ENCODE measurements at regions not wholly inside any gene's neighbourhood (a gene's known extent, or its start where the extent isn't known, plus 50 kb on each side); places are given as distances from the start of the nearest gene placed in this dataset.

GRCh38 chr7:84336303-84336702 is 141.7 kb upstream of the SEMA3A start:
- no peaks in the 10 kb centered on the region for H3K9me3 ChIP-seq
- H3K79me2 ChIP-seq (ENCODE audit: insufficient read depth) = no peaks in the 10 kb centered on the region
- H3K4me1 ChIP-seq (ENCODE audit: control insufficient read depth in 1 of 2, insufficient read depth in 2 of 2, low read depth in 1 of 2, low read length in 1 of 2) = peaks cover 0 to 4% of the 10 kb centered on the region in 2 experiments; a peak in 2 of 4 replicates
- POLR2A ChIA-PET = no interaction called here
- H3K9ac ChIP-seq = no peak overlapping the region
- H3K36me3 ChIP-seq (replicated peaks in 1 of 2; ENCODE audit: control insufficient read depth in 1 of 2, insufficient read depth in 2 of 2, low read length in 1 of 2) = no peaks in the 10 kb centered on the region
- DNase-seq = no peak
- no peaks in the 10 kb centered on the region for H3F3A ChIP-seq (replicated peaks; ENCODE audit: insufficient read depth)
- H3K27me3 ChIP-seq (ENCODE audit: insufficient read depth) = no peaks in the 10 kb centered on the region
- H3K4me2 ChIP-seq = no peak overlapping the region
- no peak overlapping the region for H3K27ac ChIP-seq (ENCODE audit: low read depth in 2 of 2, low read length in 1 of 2)
- no peak overlapping the region for H2AFZ ChIP-seq (ENCODE audit: low read depth)
- no peak overlapping the region for H3K4me3 ChIP-seq (ENCODE audit: low read depth in 2 of 2, low read length in 1 of 2)
- TF ChIP-seq GATA2 (CRISPR knock-in tag; IDR thresholded peaks at IDR 0.05) = no peak
- TF ChIP-seq RCOR1 (IDR thresholded peaks at IDR 0.05; ENCODE audit: low read length) = no peak
- TF ChIP-seq TEAD4 (IDR thresholded peaks at IDR 0.05; ENCODE audit: borderline replicate concordance, insufficient read depth) = no peak
- no peak for TF ChIP-seq GABPA (IDR thresholded peaks at IDR 0.05; ENCODE audit: low read depth)
- no peak for TF ChIP-seq FOXM1 (IDR thresholded peaks at IDR 0.05; ENCODE audit: low read depth)
- no peak for TF ChIP-seq SMC3 (IDR thresholded peaks at IDR 0.05; ENCODE audit: low read depth, low read length)
- TF ChIP-seq EZH2phosphoT487 (IDR thresholded peaks at IDR 0.05; ENCODE audit: borderline replicate concordance, low read depth) = no peak
- TF ChIP-seq, protein P1, sequence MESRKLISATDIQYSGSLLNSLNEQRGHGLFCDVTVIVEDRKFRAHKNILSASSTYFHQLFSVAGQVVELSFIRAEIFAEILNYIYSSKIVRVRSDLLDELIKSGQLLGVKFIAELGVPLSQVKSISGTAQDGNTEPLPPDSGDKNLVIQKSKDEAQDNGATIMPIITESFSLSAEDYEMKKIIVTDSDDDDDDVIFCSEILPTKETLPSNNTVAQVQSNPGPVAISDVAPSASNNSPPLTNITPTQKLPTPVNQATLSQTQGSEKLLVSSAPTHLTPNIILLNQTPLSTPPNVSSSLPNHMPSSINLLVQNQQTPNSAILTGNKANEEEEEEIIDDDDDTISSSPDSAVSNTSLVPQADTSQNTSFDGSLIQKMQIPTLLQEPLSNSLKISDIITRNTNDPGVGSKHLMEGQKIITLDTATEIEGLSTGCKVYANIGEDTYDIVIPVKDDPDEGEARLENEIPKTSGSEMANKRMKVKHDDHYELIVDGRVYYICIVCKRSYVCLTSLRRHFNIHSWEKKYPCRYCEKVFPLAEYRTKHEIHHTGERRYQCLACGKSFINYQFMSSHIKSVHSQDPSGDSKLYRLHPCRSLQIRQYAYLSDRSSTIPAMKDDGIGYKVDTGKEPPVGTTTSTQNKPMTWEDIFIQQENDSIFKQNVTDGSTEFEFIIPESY (IDR thresholded peaks at IDR 0.05; ENCODE audit: borderline replicate concordance, low read depth) = no peak
- TF ChIP-seq TCF12 (IDR thresholded peaks at IDR 0.05) = no peak
- no peak for TF ChIP-seq RFX5 (IDR thresholded peaks at IDR 0.05; ENCODE audit: low read length)
- no peak for TF ChIP-seq SIN3A (IDR thresholded peaks at IDR 0.05; ENCODE audit: borderline replicate concordance, low read depth, low read length)
- TF ChIP-seq JUND (IDR thresholded peaks at IDR 0.05) = no peak
- TF ChIP-seq, protein P2, sequence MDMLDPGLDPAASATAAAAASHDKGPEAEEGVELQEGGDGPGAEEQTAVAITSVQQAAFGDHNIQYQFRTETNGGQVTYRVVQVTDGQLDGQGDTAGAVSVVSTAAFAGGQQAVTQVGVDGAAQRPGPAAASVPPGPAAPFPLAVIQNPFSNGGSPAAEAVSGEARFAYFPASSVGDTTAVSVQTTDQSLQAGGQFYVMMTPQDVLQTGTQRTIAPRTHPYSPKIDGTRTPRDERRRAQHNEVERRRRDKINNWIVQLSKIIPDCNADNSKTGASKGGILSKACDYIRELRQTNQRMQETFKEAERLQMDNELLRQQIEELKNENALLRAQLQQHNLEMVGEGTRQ (IDR thresholded peaks at IDR 0.05; ENCODE audit: borderline replicate concordance, low read depth, low read length) = no peak
- no peak for TF ChIP-seq REST (IDR thresholded peaks at IDR 0.05; ENCODE audit: low read depth, low read length)
- TF ChIP-seq FOSL2 (IDR thresholded peaks at IDR 0.05; ENCODE audit: borderline replicate concordance, low read depth) = no peak
- no peak for TF ChIP-seq RAD21 (IDR thresholded peaks at IDR 0.05; ENCODE audit: low read length)
- TF ChIP-seq POLR2AphosphoS5 (IDR thresholded peaks at IDR 0.05; ENCODE audit: low read depth, low read length) = no peak
- no peak for TF ChIP-seq YY1 (IDR thresholded peaks at IDR 0.05; ENCODE audit: low read depth)
- no peaks in the 10 kb centered on the region for H3K9me2 ChIP-seq
- CTCF ChIA-PET = no interaction called here
- 91% methylated on average over 2 of the region's 2 CpGs for WGBS (ENCODE audit: low lambda C conversion rate)
- H4K20me1 ChIP-seq (ENCODE audit: insufficient read depth) = no peaks in the 10 kb centered on the region
